Right atrium auricular region (tissue), 2 donors: ENCODE measurements at regions not wholly inside any gene's neighbourhood (a gene's known extent, or its start where the extent isn't known, plus 50 kb on each side); places are given as distances from the start of the nearest gene placed in this dataset.

ENCODE experiments used
- DNase-seq: peaks from one replicate; pipeline ENCODE4 v3.0.0-alpha.2; 2019; ENCODE audit warnings: low spot score
- H3K27ac ChIP-seq, 2 donors: fragments of 200-600 bp; sonication (generic); 1 replicate in 1 of 2; 2 replicates in 1 of 2; pipeline ENCODE4 v1.5.1; 2016 to 2019
- H3K27me3 ChIP-seq, 2 donors: fragments of 200-600 bp; sonication (generic); one replicate each; pipeline versions ENCODE4 v1.5.1 to v1.6.0; 2017 to 2019
- H3K36me3 ChIP-seq: fragments of 200-600 bp; sonication (generic); one replicate; pipeline ENCODE4 v1.5.1; 2016
- H3K4me1 ChIP-seq, 2 donors: fragments of 200-600 bp; sonication (generic); one replicate each; pipeline versions ENCODE4 v1.5.1 to v1.6.0; 2017 to 2019
- H3K4me3 ChIP-seq, 2 donors: fragments of 200-600 bp; sonication (generic); 1 replicate in 1 of 2; 2 replicates in 1 of 2; pipeline ENCODE4 v1.5.1; 2017 to 2019; ENCODE audit warnings: mild to moderate bottlenecking in 1 of 2, moderate library complexity in 1 of 2
- H3K9me3 ChIP-seq, 2 donors: fragments of 200-600 bp; sonication (generic); one replicate each; pipeline ENCODE4 v1.5.1; 2019
- TF ChIP-seq, protein P1 (sequence below), 2 donors: fragments of 200-600 bp; sonication (generic); IDR thresholded peaks; one replicate each; pipeline ENCODE4 v1.5.1; 2019; ENCODE audit warnings: antibody characterized with exemption in 2 of 2

DNA sequence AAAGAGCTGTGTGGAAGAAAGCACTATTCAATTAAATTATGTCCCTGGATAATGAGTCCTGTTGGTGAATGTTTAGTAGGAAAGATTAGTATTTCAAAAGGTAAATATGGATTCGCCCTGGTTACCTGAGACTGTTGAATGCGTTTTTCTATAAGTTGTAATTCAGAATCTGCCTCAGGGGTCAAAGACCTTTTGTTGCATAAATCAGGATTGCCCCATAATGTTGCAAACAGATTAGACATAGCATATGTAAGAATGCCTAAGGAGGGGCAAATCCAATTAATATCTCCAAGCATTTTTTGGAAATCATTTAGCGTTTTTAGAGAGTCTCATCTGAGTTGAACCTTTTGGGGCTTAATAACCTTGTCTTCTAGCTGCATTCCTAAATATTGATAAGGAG lies 70.1 kb upstream of the ARL4D start:
- Histone ChIP-seq H3K9me3 (no peaks in the 10 kb centered on the region), H3K4me3 (no peak overlapping the region), H3K27ac (no peak overlapping the region), H3K4me1 (peaks cover 0 to under 1% of the 10 kb centered on the region in 2 donors), H3K27me3 (no peaks in the 10 kb centered on the region), H3K36me3 (no peaks in the 10 kb centered on the region)
- DNase-seq = no peak
- TF ChIP-seq, protein P1, sequence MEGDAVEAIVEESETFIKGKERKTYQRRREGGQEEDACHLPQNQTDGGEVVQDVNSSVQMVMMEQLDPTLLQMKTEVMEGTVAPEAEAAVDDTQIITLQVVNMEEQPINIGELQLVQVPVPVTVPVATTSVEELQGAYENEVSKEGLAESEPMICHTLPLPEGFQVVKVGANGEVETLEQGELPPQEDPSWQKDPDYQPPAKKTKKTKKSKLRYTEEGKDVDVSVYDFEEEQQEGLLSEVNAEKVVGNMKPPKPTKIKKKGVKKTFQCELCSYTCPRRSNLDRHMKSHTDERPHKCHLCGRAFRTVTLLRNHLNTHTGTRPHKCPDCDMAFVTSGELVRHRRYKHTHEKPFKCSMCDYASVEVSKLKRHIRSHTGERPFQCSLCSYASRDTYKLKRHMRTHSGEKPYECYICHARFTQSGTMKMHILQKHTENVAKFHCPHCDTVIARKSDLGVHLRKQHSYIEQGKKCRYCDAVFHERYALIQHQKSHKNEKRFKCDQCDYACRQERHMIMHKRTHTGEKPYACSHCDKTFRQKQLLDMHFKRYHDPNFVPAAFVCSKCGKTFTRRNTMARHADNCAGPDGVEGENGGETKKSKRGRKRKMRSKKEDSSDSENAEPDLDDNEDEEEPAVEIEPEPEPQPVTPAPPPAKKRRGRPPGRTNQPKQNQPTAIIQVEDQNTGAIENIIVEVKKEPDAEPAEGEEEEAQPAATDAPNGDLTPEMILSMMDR (IDR thresholded peaks at IDR 0.05) = no peak

DNA sequence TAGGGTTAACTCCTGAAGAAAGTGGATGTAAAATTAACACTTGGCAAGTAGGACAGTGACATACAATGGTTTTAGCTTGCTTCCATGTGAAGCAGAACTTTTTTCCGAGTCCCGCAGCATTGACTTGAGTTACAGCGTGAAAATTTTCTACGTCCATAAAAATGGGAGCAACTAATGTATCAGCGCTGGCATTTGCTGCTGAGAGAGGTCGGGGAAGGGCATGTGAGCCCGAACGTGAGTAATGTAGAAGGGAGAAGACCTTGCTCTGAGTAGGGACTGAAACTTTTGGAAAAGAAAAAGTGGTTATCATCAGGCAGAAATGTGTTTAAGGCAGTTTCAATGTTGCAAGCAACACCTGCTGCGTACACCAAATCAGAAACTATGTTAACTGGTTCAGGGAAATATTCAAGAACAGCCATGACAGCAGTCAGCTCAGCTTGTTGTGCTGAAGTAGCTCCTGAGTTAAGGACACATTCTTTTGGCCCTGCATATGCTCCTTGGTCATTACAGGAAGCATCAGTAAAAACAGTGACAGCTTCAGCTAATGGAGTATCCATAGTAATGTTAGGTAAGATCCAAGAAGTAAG lies 70.9 kb upstream of the ARL4D start:
- DNase-seq = no peak
- Histone ChIP-seq H3K4me1 (no peaks in the 10 kb centered on the region), H3K27ac (no peak overlapping the region), H3K4me3 (no peak overlapping the region), H3K9me3 (no peaks in the 10 kb centered on the region), H3K27me3 (no peaks in the 10 kb centered on the region), H3K36me3 (no peaks in the 10 kb centered on the region)
- TF ChIP-seq, protein P1 (IDR thresholded peaks at IDR 0.05) = no peak

DNA sequence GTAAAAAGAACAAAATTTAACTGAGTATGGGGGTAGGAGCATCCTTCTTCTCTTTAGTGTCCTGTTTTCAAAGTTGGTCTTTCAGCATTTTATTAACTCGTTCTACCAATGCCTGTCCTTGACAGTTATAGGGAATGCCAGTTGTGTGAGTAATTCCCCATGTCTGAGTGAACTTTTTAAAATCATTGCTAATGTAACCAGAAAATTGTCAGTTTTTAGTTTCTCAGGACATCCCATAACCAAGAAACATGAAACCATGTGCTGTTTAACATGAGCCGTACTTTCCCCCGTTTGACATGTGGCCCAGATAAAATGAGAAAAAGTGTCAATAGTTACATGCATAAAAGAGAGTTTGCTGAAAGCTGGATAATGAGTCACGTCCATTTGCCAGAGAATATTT lies 71.4 kb upstream of the ARL4D start:
- TF ChIP-seq, protein P1 (IDR thresholded peaks at IDR 0.05) = no peak
- Histone ChIP-seq H3K4me3 (no peak overlapping the region), H3K9me3 (no peaks in the 10 kb centered on the region), H3K36me3 (no peaks in the 10 kb centered on the region), H3K27ac (no peak overlapping the region), H3K27me3 (no peaks in the 10 kb centered on the region), H3K4me1 (no peaks in the 10 kb centered on the region)
- DNase-seq = no peak

DNA sequence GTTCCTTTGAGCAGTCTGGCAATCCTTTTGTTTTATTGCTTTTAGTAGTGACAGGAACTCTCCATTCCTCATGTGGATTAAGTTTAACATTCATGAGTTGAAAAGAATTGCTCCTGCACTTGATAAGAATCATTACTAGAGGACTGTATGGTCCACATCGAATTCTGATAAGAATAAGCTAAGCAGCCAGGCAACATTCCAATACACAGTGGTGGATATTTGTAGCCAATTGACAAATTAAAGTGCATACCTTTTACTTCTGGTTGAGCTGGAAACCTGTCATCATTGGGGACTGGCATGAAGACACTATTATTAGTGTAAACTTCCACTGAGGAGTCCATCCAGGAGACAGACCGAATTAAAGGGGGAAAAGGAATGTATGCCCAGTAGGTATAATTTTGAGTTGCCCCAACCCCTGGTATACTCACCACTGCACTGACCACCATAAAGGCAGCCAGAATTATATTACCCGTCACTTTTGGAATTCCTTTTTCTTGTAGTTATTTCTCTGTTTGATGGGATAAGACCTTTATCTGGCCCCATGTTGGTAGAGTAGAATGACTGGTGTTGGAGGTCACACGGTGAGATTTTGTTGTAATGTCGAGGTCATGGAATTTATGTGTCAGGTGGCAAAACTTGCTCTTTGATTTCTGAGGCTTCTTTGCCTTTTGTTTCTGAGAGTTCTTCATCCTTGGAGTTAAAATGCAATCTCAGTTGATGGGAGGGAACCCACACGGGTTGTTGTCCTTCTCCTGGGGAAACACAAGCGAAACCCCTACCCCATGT lies 72.1 kb upstream of the ARL4D start:
- TF ChIP-seq, protein P1 (IDR thresholded peaks at IDR 0.05) = no peak
- H3K4me3 ChIP-seq = no peak overlapping the region
- H3K4me1 ChIP-seq = no peaks in the 10 kb centered on the region
- no peaks in the 10 kb centered on the region for H3K9me3 ChIP-seq
- no peaks in the 10 kb centered on the region for H3K27me3 ChIP-seq
- DNase-seq = no peak
- no peaks in the 10 kb centered on the region for H3K36me3 ChIP-seq
- no peak overlapping the region for H3K27ac ChIP-seq

DNA sequence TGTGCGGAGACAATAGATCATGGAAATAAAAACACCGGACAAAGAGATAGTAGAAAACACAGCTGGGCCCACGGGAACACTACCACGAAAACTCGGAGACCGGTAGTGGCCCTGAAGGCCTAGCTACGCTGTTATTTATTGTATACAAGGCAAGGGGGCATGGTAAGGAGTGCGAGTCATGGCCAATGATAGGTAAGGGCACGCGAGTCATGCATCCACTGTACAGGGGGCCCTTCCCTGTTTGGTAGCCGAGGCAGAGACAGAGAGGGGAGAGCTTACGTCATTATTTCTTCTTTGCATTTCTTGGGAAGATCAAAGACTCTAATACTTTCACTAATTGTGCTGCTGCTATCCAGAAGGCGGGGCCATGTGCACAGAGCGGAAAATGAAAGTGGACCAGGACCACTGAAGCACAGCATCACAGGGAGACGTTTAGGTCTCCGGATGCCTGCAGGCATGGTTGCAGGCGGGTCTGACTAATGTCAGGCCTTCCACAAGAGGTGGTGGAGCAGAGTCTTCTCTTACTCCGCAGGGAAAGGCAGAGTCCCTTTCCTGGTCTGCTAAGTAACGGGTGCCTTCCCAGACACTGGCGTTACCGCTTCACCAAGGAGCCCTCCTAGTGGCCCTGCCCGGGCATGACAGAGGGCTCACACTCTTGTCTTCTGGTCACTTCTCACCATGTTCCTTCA lies 74.4 kb upstream of the ARL4D start:
- no peaks in the 10 kb centered on the region for H3K27me3 ChIP-seq
- H3K27ac ChIP-seq = no peak overlapping the region
- H3K9me3 ChIP-seq = no peaks in the 10 kb centered on the region
- no peak for DNase-seq
- no peak overlapping the region for H3K4me3 ChIP-seq
- TF ChIP-seq, protein P1 (IDR thresholded peaks at IDR 0.05) = no peak
- H3K36me3 ChIP-seq = no peaks in the 10 kb centered on the region
- H3K4me1 ChIP-seq = no peaks in the 10 kb centered on the region
